ENCODE measurements at regions not wholly inside any gene's neighbourhood (a gene's known extent, or its start where the extent isn't known, plus 50 kb on each side); places are given as distances from the start of the nearest gene placed in this dataset.

DNA sequence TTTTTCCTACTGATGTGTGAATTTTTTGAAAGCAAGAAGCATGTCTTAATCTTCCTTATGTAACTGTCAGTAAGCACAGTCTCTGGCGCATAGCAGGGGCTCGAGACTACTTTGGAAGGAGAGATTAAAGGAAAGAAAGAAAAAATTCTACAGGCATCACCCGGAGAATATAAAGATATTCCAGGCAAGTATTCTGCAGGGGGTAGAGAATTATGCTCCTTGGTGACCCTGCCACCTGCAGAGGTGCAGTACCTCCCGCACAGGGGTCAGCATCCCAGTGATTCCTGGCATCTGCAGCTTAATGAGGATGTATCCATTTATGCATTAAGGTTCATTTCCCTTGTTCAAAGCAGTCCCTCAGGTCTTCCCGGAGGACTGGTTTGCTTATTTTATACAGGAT lies 87.6 kb upstream of the WLS start:
- Histone ChIP-seq H3K27me3 (no peaks in the 10 kb centered on the region), H3K27ac (no peak overlapping the region), H3K4me1 (peaks cover 8% of the 10 kb centered on the region), H3K4me3 (no peak overlapping the region), H3K9me3 (no peaks in the 10 kb centered on the region), H3K36me3 (replicated peaks in 1 of 2; ENCODE audit: insufficient read depth in 1 of 2, low read depth in 2 of 2) (no peaks in the 10 kb centered on the region)
- intact Hi-C loops (cut with DNase I): loop anchor here (5.0 kb wide), 1 partner anchor 198 kb away; no protein-coding TSS in a partner anchor
- 71 to 74% methylated on average over 5 of the region's 5 CpGs for WGBS, 2 donors
- ATAC-seq (no peak), DNase-seq (no peak)
- no peak for TF ChIP-seq POLR2A (IDR thresholded peaks at IDR 0.05)
- TF ChIP-seq, protein P1, sequence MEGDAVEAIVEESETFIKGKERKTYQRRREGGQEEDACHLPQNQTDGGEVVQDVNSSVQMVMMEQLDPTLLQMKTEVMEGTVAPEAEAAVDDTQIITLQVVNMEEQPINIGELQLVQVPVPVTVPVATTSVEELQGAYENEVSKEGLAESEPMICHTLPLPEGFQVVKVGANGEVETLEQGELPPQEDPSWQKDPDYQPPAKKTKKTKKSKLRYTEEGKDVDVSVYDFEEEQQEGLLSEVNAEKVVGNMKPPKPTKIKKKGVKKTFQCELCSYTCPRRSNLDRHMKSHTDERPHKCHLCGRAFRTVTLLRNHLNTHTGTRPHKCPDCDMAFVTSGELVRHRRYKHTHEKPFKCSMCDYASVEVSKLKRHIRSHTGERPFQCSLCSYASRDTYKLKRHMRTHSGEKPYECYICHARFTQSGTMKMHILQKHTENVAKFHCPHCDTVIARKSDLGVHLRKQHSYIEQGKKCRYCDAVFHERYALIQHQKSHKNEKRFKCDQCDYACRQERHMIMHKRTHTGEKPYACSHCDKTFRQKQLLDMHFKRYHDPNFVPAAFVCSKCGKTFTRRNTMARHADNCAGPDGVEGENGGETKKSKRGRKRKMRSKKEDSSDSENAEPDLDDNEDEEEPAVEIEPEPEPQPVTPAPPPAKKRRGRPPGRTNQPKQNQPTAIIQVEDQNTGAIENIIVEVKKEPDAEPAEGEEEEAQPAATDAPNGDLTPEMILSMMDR (IDR thresholded peaks at IDR 0.05): no peak

DNA sequence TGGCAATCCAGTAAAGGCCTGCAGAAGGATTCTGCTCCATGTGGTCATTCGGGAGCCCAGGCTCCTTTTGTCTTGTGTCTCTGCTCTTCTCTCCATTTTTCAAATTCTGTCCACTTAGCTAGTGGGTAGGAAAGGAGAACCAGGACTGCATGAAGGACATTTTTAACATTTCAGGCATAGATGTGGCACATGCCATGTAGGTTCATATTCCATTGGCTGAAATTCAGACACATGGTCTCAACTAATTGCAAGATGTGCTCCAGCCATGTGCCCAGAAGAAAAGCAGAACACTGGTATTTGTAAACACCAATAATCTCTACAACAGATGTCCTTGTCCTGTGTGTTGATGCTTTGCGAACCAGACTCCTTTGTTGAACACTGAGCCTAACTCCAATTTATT lies 85.2 kb upstream of the WLS start:
- TF ChIP-seq, protein P1 (IDR thresholded peaks at IDR 0.05): no peak
- no peak for TF ChIP-seq POLR2A (IDR thresholded peaks at IDR 0.05)
- DNase-seq: no peak
- intact Hi-C loops (cut with DNase I): no loop called here
- no peak for ATAC-seq
- no peak overlapping the region for H3K4me3 ChIP-seq
- H3K27ac ChIP-seq: no peak overlapping the region
- H3K27me3 ChIP-seq: no peaks in the 10 kb centered on the region
- 86 to 92% methylated on average over 2 of the region's 2 CpGs for WGBS, 2 donors
- H3K4me1 ChIP-seq: peaks cover 8% of the 10 kb centered on the region
- no peaks in the 10 kb centered on the region for H3K9me3 ChIP-seq
- no peaks in the 10 kb centered on the region for H3K36me3 ChIP-seq (replicated peaks in 1 of 2; ENCODE audit: insufficient read depth in 1 of 2, low read depth in 2 of 2)

DNA sequence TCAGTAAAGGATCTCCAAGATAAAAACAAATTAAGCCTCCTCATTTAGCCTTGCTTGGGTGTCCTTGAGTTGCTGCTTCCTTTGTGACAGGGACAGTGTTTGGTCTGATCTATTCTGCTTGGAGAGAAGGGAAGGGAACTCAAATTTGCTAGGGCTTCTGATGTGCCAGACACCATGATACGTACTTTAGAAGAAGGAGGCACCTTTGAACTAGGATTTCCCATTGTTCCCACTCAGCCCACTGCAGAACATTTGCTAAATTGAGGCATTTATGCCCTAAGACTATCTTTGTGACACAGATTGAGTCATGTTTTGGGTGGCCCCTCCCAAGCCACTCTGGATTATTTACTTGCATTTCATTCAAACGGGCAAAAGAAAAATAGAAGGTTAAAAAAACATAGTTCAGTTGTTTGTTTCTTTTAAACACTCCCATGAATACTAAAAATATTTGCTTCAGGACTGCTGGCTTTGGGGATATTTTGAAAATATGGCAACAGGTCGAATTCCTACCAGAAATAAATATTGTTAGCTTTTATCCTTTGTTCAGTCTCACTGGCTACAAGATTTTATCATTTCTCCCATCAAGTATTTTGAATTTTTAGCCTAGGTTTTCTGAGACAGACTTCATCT lies 81.9 kb upstream of the WLS start:
- no peak overlapping the region for H3K4me3 ChIP-seq
- no peaks in the 10 kb centered on the region for H3K36me3 ChIP-seq (replicated peaks in 1 of 2; ENCODE audit: insufficient read depth in 1 of 2, low read depth in 2 of 2)
- H3K4me1 ChIP-seq: no peaks in the 10 kb centered on the region
- no peak overlapping the region for H3K27ac ChIP-seq
- no peaks in the 10 kb centered on the region for H3K27me3 ChIP-seq
- DNase-seq (no peak), ATAC-seq (no peak)
- H3K9me3 ChIP-seq: no peaks in the 10 kb centered on the region
- WGBS, 2 donors: 39 to 54% methylated on average over 3 of the region's 3 CpGs
- TF ChIP-seq POLR2A (IDR thresholded peaks at IDR 0.05): no peak
- TF ChIP-seq, protein P1 (IDR thresholded peaks at IDR 0.05): no peak
- intact Hi-C loops (cut with DNase I): no loop called here

DNA sequence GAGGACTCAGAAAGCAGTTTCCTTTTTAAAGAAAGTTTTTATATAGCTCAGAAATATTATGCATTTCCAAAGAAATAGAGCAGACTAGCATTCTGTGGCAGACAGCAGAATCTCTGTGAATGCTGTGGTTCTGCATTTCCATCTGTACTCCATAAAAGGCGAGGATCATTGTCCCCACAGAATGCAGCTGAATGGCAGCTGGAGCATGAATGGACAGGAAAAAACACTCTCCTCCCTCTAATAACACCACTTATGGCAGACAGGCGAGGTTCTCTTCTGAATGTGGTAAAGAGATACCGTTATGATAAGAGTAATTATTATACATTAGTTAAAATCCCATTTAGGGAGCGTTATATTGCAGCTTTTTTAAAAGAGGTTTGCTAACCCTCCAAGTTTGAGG lies 81.4 kb upstream of the WLS start:
- H3K4me1 ChIP-seq: peaks cover 4% of the 10 kb centered on the region
- H3K9me3 ChIP-seq: no peaks in the 10 kb centered on the region
- 69 to 74% methylated on average over 4 of the region's 4 CpGs for WGBS, 2 donors
- no peaks in the 10 kb centered on the region for H3K27me3 ChIP-seq
- DNase-seq: no peak
- ATAC-seq: no peak
- intact Hi-C loops (cut with DNase I): no loop called here
- no peak for TF ChIP-seq POLR2A (IDR thresholded peaks at IDR 0.05)
- TF ChIP-seq, protein P1 (IDR thresholded peaks at IDR 0.05): no peak
- no peak overlapping the region for H3K4me3 ChIP-seq
- no peak overlapping the region for H3K27ac ChIP-seq
- H3K36me3 ChIP-seq (replicated peaks in 1 of 2; ENCODE audit: insufficient read depth in 1 of 2, low read depth in 2 of 2): no peaks in the 10 kb centered on the region

DNA sequence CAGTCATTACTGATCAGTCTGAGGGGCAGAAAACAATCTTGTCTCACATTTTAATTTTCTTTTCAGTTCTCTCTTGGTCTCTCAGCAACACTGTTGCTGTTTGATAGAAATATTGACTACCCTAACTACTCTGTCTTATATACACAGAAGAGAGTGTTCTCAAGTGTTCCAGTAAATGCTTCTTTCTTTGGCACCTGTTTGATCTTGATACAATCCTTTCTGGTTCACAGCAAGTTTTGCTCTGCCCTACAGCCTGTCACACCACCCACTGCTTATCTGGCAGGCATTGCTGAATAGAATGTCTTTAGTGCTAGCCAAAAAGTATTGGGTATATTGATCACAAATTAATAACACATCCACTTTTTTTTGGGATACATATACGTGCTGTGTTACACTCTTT lies 75.7 kb upstream of the WLS start:
- intact Hi-C loops (cut with DNase I): no loop called here
- TF ChIP-seq, protein P1 (IDR thresholded peaks at IDR 0.05): no peak
- TF ChIP-seq POLR2A (IDR thresholded peaks at IDR 0.05): peak in 1 of 3 donors; percentile 7
- H3K4me3 ChIP-seq: no peak overlapping the region
- no peaks in the 10 kb centered on the region for H3K9me3 ChIP-seq
- WGBS, 2 donors: 26 to 27% methylated on average over 1 of the region's 1 CpG
- no peaks in the 10 kb centered on the region for H3K36me3 ChIP-seq (replicated peaks in 1 of 2; ENCODE audit: insufficient read depth in 1 of 2, low read depth in 2 of 2)
- ATAC-seq (peak; percentile 94), DNase-seq (peak; percentile 24 to 61 (median 54))
- H3K27ac ChIP-seq: peak overlapping the region in 3 of 4 donors; percentile 40 to 84 (median 83)
- no peaks in the 10 kb centered on the region for H3K27me3 ChIP-seq
- H3K4me1 ChIP-seq: peaks cover 27% of the 10 kb centered on the region
